ENCODE measurements at regions not wholly inside any gene's neighbourhood (a gene's known extent, or its start where the extent isn't known, plus 50 kb on each side); places are given as distances from the start of the nearest gene placed in this dataset.

- Histone ChIP-seq H3K4me1 (ENCODE audit: control insufficient read depth, insufficient read depth, low read length) (no peaks in the 10 kb centered on the region), H3K23ac (ENCODE audit: low read depth, low read length) (no peak overlapping the region), H3K36me3 (ENCODE audit: control insufficient read depth, insufficient read depth, low read length) (no peaks in the 10 kb centered on the region), H3K4me2 (ENCODE audit: low read depth, low read length) (no peak overlapping the region), H4K5ac (ENCODE audit: low read depth, low read length) (no peak overlapping the region), H2AFZ (replicated peaks; ENCODE audit: low read length, poor library complexity) (no peak overlapping the region), H3K56ac (ENCODE audit: extremely low read depth, insufficient read depth, low read length) (no peak overlapping the region), H3K79me1 (ENCODE audit: low read depth in 1 of 2, low read length in 2 of 2) (no peaks in the 10 kb centered on the region), H3K18ac (ENCODE audit: low read depth, low read length) (no peak overlapping the region), H4K20me1 (ENCODE audit: insufficient read depth, low read length) (no peaks in the 10 kb centered on the region), H4K8ac (ENCODE audit: low read depth in 2 of 2, low read length in 2 of 2) (no peak overlapping the region), H3K4me3 (ENCODE audit: insufficient read depth, low read depth, low read length) (no peak overlapping the region), H3K27ac (ENCODE audit: insufficient read depth, low read length) (no peak overlapping the region), H3K4ac (ENCODE audit: low read depth, low read length) (no peak overlapping the region), H4K91ac (ENCODE audit: insufficient read depth, low read depth, low read length) (no peak overlapping the region), H2BK20ac (ENCODE audit: low read depth, low read length) (no peak overlapping the region), H2BK120ac (ENCODE audit: low read depth, low read length) (no peak overlapping the region), H3K9me1 (ENCODE audit: insufficient read depth, low read length) (no peaks in the 10 kb centered on the region), H2AK9ac (replicated peaks; ENCODE audit: low read depth, low read length, poor library complexity) (no peak overlapping the region), H3K27me3 (ENCODE audit: control insufficient read depth, insufficient read depth, low read length) (no peaks in the 10 kb centered on the region), H3K14ac (replicated peaks; ENCODE audit: low read depth, low read length) (no peak overlapping the region), H2BK5ac (ENCODE audit: low read depth, low read length, poor library complexity, severe bottlenecking) (no peak overlapping the region), H2AK5ac (ENCODE audit: low read depth, low read length) (no peak overlapping the region), H2BK15ac (ENCODE audit: low read depth, low read length) (no peak overlapping the region), H3K9me3 (ENCODE audit: control insufficient read depth, insufficient read depth, low read length) (peaks cover 40% of the 10 kb centered on the region), H3K9ac (ENCODE audit: low read depth, low read length) (no peak overlapping the region)
- ATAC-seq (ENCODE audit: low read depth) (no peak), DNase-seq (no peak)
- POLR2A ChIA-PET (ENCODE audit: unreplicated experiment): no interaction called here
- no TSS peak for BruUV-seq (replicated peaks)
- WGBS, 2 experiments (ENCODE audit: extremely low coverage in 2 of 2, insufficient read length in 1 of 2): 66% methylated on average over 9 of the region's 10 CpGs; no CpG with 5 or more reads in 1 of the 2 experiments
- intact Hi-C loops (cut with micrococcal nuclease): no loop called here
- CTCF ChIA-PET: no interaction called here
- dilution Hi-C loops (cut with HindIII; ENCODE audit: low sequenced_read_pairs, unreplicated experiment): no loop called here
- no peak for TF ChIP-seq BHLHE40 (IDR thresholded peaks at IDR 0.05; ENCODE audit: low read depth, low read length)
- no peak for TF ChIP-seq MXI1 (IDR thresholded peaks at IDR 0.05; ENCODE audit: borderline replicate concordance, low read depth, low read length)
- TF ChIP-seq, protein P1, sequence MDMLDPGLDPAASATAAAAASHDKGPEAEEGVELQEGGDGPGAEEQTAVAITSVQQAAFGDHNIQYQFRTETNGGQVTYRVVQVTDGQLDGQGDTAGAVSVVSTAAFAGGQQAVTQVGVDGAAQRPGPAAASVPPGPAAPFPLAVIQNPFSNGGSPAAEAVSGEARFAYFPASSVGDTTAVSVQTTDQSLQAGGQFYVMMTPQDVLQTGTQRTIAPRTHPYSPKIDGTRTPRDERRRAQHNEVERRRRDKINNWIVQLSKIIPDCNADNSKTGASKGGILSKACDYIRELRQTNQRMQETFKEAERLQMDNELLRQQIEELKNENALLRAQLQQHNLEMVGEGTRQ (IDR thresholded peaks at IDR 0.05; ENCODE audit: low read depth, low read length): no peak
- TF ChIP-seq CEBPB (IDR thresholded peaks at IDR 0.05; ENCODE audit: low read depth, low read length): no peak
- TF ChIP-seq MAFK (IDR thresholded peaks at IDR 0.05; ENCODE audit: low read depth, low read length): no peak
- TF ChIP-seq, protein P2, sequence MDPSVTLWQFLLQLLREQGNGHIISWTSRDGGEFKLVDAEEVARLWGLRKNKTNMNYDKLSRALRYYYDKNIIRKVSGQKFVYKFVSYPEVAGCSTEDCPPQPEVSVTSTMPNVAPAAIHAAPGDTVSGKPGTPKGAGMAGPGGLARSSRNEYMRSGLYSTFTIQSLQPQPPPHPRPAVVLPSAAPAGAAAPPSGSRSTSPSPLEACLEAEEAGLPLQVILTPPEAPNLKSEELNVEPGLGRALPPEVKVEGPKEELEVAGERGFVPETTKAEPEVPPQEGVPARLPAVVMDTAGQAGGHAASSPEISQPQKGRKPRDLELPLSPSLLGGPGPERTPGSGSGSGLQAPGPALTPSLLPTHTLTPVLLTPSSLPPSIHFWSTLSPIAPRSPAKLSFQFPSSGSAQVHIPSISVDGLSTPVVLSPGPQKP (IDR thresholded peaks at IDR 0.05; ENCODE audit: borderline replicate concordance, low read depth, low read length): no peak
- TF ChIP-seq RAD21 (IDR thresholded peaks at IDR 0.05; ENCODE audit: low read length): no peak
- no peak for TF ChIP-seq RFX5 (IDR thresholded peaks at IDR 0.05; ENCODE audit: low read depth, low read length)
- no peak for TF ChIP-seq FOS (IDR thresholded peaks at IDR 0.05; ENCODE audit: low read depth, low read length)
- TF ChIP-seq RCOR1 (IDR thresholded peaks at IDR 0.05; ENCODE audit: insufficient replicate concordance, low read length): no peak
- TF ChIP-seq MAZ (IDR thresholded peaks at IDR 0.05; ENCODE audit: borderline replicate concordance, low read depth, low read length): no peak
- TF ChIP-seq POLR2A (IDR thresholded peaks at IDR 0.05; ENCODE audit: low read depth, low read length): no peak
- TF ChIP-seq, protein P3, sequence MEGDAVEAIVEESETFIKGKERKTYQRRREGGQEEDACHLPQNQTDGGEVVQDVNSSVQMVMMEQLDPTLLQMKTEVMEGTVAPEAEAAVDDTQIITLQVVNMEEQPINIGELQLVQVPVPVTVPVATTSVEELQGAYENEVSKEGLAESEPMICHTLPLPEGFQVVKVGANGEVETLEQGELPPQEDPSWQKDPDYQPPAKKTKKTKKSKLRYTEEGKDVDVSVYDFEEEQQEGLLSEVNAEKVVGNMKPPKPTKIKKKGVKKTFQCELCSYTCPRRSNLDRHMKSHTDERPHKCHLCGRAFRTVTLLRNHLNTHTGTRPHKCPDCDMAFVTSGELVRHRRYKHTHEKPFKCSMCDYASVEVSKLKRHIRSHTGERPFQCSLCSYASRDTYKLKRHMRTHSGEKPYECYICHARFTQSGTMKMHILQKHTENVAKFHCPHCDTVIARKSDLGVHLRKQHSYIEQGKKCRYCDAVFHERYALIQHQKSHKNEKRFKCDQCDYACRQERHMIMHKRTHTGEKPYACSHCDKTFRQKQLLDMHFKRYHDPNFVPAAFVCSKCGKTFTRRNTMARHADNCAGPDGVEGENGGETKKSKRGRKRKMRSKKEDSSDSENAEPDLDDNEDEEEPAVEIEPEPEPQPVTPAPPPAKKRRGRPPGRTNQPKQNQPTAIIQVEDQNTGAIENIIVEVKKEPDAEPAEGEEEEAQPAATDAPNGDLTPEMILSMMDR (conservative IDR thresholded peaks at IDR 0.05; ENCODE audit: low read depth, low read length): no peak
- TF ChIP-seq SMC3 (IDR thresholded peaks at IDR 0.05; ENCODE audit: low read depth, low read length): no peak
- no peak for TF ChIP-seq CHD1 (IDR thresholded peaks at IDR 0.05; ENCODE audit: low read depth, low read length)
- TF ChIP-seq NFE2L2 (IDR thresholded peaks at IDR 0.05; ENCODE audit: low read depth, low read length): no peak
- in situ Hi-C loops (cut with MboI; ENCODE audit: low sequenced_read_pairs): no loop called here
Observed at GRCh38 chr2:2691419-2691818, 360.3 kb upstream of the MYT1L start.
